ENCODE measurements at regions not wholly inside any gene's neighbourhood (a gene's known extent, or its start where the extent isn't known, plus 50 kb on each side); places are given as distances from the start of the nearest gene placed in this dataset.
A peak's percentile ranks its signal among the peaks of the same experiment; 100 is the strongest.

DNA sequence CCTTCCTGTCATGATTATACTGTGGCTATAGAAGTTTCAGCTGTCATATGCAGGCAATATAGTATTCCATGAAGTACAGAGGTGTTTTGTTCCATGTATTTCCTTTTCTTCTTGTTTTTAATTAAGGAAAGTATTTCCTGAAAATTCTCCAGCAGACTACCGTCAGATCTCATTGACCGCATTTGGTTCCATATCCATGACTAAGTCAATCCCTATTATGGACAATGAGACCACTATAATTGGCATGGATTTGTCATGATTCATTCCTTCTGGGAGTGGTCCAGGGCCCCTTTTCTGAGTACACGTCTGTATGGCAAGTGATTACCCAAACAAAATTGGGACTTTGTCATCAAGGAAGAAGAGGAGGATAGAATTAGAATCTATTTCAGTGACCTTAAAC, 283.2 kb upstream of the CLINT1 start:
- no peak for DNase-seq

- DNase-seq, result no peak
Observed at GRCh38 chr5:158140120-158140731, 281.3 kb upstream of the CLINT1 start.

DNA sequence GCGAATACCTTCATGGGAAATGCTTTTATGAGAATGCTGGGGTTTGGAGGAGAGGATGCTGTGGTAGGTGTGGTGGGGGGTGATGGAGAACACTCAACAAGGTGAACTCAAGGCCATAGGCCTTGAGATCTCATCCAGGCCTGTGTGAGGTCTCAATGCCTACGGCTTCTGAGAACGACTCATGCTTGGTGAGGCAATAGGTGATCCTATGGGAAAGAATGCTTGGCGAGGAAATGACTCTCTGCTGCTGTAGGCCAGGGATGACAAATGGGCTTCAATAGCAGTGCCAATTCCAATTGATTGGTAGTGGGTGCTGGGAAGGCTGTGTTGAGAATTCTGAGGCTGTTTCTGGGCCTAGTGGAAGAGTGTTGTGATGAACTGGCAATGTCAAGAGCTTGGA, 280.2 kb upstream of the CLINT1 start:
- no peak for DNase-seq

DNA sequence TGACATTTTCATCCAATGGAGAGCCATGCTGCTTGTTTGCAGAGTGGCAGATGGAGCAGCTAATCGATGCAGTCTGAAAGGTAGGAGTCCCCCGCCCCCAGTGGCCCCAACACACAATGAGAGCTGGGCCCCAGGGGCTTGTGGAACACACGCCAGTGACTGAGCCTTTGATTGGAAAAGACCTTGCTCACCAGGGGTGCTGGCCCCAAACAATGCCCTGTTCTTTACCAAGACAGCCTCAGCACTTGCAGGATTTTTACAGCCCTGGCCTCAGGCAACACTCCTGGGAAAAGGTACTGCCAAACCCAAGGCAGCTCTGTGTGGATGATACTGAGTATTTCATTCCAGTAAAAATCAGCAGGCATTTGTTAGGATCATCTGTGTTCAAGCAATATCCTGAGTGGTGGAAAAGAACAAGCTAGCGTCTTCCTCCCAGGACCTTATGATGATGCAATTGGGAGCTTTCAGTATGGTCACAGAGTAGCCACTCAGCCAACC, 276.8 kb upstream of the CLINT1 start:
- peak; percentile 77 for DNase-seq

- no peak for DNase-seq
Observed at GRCh38 chr5:158133369-158133768, 274.4 kb upstream of the CLINT1 start.

- DNase-seq, result no peak
Observed at GRCh38 chr5:158127536-158127935, 268.6 kb upstream of the CLINT1 start.

GRCh38 chr5:158126442-158127405, 267.8 kb upstream of the CLINT1 start:
- no peak for DNase-seq

DNA sequence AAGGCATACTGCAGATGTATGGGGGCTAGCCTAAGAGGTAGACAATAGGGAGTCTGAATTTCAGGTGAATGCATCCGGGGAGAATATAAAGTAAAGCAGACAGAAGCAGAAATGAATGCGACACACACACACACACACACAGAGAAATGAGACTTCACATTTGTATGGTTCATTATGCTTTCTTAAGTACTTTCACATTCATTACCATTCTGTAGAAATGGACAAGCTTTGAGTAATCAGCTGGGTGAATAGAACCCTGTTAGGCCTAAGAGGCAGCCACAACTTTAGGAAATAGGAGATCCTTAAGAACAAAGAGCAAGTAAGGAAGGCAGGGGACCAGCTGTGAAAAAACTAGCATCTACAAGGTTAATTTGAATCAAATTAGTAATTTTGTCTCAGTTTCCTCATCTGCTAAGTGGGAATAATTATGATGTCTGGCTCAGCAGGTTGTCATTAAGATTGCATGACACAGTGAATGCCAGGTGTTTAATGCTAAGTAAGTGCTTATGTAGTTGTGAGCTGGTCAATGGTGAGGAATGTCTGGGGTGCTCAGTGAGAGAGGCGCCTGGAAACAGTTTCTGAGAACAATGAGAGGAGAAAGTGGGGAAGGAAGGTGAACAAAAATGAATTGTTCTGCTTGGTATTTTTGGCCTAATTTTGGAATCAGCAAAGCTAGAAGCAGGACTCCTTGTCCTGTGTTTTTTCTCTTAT, 265.8 kb upstream of the CLINT1 start:
- no peak for DNase-seq

DNA sequence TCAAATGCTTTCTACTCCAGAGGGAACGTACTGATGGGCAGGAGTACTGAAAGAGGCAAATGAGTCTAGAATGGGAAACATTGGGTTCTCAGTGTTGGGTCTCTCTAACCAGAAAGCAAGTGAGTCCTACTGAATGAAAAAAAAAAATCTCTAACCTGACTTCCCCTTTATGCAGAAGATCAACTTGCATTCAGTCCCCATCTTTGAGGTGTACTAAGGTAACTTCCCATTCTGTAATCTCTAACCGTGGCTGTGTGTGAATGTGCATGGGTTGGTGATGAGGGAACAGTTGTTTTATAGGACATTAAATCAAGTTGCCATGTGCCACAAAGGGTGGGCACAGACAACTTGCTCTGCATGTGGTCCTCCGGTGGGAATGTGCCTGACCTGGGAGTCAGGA, 264.6 kb upstream of the CLINT1 start:
- DNase-seq, result no peak

DNA sequence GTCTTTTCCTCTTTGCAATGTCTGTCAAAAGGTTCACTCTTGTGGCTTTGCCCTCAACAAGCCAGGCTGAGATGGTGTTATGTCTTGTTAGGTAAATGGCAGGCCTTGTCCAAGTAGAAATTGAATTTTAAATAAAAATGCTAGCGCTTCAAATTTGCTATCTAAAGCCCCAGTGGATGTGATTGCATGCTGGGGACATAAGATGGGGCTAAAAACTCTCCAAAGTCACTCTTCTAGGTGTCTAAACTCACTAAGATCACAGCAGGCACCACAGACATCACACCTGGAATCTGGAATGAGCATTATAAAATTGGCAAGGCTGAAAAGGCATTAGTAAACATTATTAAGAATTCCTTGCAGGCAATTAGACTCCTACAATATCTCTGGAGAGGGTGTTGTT, 262.7 kb upstream of the CLINT1 start:
- DNase-seq, result no peak

DNA sequence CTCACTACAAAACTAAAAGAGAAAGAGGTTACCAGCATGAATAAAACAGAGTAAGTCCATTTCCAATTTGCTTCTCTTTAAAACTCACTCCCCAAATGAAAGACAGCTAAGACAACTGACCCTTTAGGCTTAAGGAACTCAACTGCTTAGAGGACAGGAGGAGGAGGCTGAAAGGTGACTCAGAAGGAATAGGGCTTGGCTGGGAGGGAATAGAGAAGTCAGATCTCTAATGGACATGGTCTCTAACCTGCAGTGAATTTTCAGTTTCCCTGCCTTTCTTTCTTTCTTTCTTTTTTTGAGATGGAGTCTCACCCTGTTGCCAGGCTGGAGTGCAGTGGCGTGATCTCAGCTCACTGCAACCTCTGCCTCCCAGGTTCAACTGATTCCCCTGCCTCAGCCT, 261.8 kb upstream of the CLINT1 start:
- DNase-seq, result no peak

DNA sequence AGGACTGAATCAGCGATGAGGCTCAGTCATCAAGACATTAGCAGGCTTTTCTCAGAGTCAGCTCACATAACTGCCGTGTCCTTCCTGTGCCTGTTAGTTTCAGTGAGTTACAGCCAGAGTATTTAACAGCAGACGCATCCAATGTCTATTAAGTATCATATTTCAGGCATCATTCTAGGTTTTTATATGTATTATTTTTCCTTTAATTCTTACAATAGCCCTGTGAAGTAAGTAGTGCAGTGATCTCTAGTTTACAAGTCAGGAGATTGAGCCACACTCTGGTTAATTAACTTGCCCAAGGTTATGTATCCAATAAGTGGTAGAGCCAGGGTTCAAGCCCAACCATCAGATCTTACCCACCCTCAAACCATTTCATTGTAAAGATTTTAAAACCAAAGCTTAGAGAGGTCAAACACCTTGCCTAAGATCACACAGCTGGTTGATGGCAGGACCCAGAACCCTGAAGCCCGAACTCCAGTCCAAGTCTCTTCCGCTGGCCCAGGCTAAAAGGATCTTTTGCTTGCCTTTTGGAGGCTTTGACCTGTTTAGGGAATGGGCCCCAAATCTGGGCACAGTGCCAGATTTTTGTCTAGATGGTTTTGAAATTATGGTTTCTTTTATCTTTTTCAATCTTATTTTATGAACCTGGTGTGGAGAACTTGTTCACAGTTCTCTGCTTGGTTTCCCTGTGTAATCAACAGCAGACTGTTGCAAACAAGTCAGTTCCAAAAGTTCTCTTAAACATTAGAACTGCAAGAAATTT, 261.2 kb upstream of the CLINT1 start:
- no peak for DNase-seq

DNA sequence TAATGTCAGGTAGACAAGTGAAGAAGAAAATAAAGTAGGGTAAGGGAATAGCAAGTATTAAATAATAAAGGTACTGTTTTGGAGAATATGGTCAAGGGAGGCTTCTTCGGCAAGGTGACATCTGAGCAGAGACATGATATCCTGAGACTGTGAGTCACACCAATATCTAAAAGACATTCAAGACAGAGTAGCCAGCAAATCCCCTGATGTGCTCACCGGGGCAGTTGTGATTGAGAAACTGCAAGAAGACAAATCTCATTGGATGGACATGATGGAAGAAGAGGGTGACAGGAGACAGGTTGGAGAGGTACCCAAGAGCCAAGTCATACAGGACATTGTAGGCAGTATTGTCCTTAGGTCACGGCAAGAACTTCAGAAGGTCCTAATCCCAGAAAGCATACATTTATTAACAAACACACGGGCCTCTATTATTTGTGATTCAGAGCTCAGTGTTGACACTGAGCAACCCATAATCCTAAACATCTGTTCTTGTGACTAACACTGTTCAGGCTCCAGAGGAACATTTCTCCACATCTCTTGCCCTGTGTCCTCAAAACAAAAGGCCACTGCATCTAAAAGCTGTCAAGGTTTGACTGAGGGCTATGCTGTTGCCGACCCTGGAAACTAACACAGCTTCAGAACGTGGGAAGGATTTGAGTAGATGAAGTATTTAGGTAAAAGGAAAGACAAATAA, 258.7 kb upstream of the CLINT1 start:
- no peak for DNase-seq

DNA sequence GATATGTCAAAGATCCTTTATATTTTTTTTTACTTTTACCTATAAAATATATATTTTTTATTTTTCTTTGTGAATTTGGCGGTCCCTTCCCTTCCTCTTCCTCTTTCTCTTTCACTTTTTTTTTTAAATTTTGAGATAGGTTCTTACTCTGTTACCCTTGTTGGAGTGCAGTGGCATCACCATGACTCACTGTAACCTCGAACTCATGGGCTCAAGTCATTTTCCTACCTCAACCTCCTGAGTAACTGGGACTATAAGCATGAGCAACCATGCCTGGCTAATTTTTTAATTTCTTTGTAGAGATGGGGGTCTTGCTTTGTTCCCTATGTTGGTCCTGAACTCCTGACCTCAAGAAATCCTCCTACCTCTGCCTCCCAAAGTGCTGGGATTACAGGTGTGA, 258.0 kb upstream of the CLINT1 start:
- no peak for DNase-seq

GRCh38 chr5:158115468-158115867, 256.5 kb upstream of the CLINT1 start:
- no peak for DNase-seq

DNA sequence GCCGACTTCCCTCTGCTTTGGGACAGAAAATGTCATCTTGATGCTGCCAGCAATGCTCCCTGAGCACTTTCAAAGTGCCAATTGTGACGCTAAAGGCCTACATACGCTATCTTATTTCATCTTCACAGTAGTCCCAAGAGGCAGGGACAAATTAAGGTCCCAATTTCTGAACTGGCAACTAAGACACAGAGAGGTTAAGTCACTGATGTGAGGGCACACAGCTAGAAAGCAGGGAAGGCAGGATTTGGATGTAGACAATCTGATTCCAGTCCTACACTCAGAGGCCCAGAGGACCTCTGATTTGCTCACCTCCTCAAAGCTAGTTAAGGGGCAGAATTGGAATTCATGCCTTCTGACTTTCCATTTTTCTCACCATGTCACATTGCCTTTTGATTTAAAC, 249.2 kb upstream of the CLINT1 start:
- DNase-seq, result no peak

- DNase-seq, result no peak
Observed at GRCh38 chr5:158100373-158100888, 241.5 kb upstream of the CLINT1 start.

DNA sequence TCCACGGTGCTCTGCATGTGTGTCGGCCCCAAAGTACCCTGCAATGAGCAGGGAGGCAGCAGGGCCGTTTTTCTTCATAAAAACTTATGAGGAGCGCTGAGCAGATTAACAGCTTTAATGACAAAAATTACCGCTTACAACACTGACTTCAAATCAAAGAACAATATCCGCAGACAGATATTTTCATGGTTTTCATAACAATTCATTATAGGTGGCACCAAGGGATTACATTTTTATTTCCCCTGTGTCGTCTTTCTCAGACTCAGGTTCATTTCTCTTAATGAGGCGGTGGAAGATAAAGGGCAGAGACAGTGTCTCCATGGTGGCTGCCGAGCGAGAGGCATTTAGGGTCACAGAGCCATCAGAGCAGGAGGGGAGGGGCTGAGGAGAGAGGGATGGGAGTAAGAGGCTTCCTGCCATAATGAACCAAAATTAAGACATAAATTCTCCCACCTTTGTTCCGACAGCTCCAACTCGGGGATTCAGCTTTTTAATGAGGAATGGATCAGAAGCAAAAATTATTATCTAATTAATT, 240.7 kb upstream of the CLINT1 start:
- no peak for DNase-seq

- no peak for DNase-seq
Observed at GRCh38 chr5:158096835-158097234, 237.9 kb upstream of the CLINT1 start.

GRCh38 chr5:158086856-158087255, 227.9 kb upstream of the CLINT1 start:
- DNase-seq, result no peak

- DNase-seq, result no peak
Observed at GRCh38 chr5:158084292-158084691, 225.3 kb upstream of the CLINT1 start.
